Heart left ventricle (tissue), 13 donors: ENCODE measurements at regions not wholly inside any gene's neighbourhood (a gene's known extent, or its start where the extent isn't known, plus 50 kb on each side); places are given as distances from the start of the nearest gene placed in this dataset.

Experiments used
- CTCF ChIP-seq, 12 donors: fragments of 200-600 bp; sonication (generic) in 4 of 12; IDR thresholded peaks; one replicate each; pipeline versions ENCODE4 v1.5.0 to v1.8.0; 2018 to 2022; ENCODE audit warnings: antibody characterized with exemption in 12 of 12, mild to moderate bottlenecking in 5 of 12
- POLR2A ChIP-seq, 2 donors: fragments of 450-650 bp; IDR thresholded peaks; one replicate each; pipeline ENCODE4 v1.6.1; 2017; ENCODE audit warnings: antibody characterized with exemption in 2 of 2, mild to moderate bottlenecking in 2 of 2, moderate library complexity in 2 of 2
- donor health status: ischemic (EF 13 %, LVEDD 7.1; RV severe dilation, severe dysfunction).
- donor health status: DM: no; HTN: yes; CAD: no.
- donor health status: DM: no; HTN: no; CAD: no.
- donor health status: ischemic (EF 25% LVEDD 6.9; RV normal size, moderate dysfunction).
- donor health status: ischemic (EF 25% LVEDD 5.7; RV mildly dilated, moderate dysfunction).
- donor health status: ischemic (EF 35%, LVEDD 5.7; RV mildly dilated, moderate dysfunction).
- donor health status: nonischemic (EF 11% LVEDD 7.7; RV severe dilation, severe dysfunction).
- donor health status: DM: yes; HTN: yes; CAD: no.
- donor health status: PGD.
- donor health status: ischemic (EF 29% LVEDD 5.4; RV normal size, mild dysfunction).
- donor health status: nonischemic (EF 23%, LVEDD 6.1; RV moderate dilation, normal function).

- TF ChIP-seq CTCF (IDR thresholded peaks at IDR 0.05) (no peak), POLR2A (IDR thresholded peaks at IDR 0.05) (no peak)
These were observed 61.9 kb upstream of the CD96 start for GRCh38 chr3:111480091-111480490.
